ENCODE measurements at regions not wholly inside any gene's neighbourhood (a gene's known extent, or its start where the extent isn't known, plus 50 kb on each side); places are given as distances from the start of the nearest gene placed in this dataset.

DNA sequence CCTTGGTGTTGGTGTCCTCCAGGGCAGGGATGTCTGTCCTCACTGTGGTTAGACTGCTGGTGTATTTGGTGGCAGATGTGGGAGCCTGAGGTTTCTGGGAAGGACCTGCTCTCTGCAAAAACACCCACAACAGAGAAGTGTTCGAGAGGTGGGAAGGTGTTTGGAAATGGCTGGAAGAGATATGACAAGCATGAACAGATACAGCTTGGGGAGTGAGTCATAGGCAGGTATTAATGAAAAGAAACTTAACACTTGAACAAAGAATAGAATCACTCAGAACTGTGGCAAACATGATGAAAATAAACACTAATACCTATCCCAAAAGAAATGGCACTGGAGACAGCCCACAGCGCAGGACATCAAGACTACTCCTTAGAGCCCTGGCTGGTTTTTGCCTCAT, 192.4 kb upstream of the RORA start:
- Histone ChIP-seq H3K9me2 (ENCODE audit: low read depth, low read length) (no peaks in the 10 kb centered on the region), H4K20me1 (ENCODE audit: insufficient read depth, low read length) (no peaks in the 10 kb centered on the region), H3K36me3 (ENCODE audit: insufficient read depth, low read length) (no peaks in the 10 kb centered on the region), H3K4me2 (ENCODE audit: low read length) (no peak overlapping the region), H3F3A (ENCODE audit: insufficient read depth, low read length) (no peaks in the 10 kb centered on the region), H3K4me1 (ENCODE audit: insufficient read depth, low read length, severe bottlenecking) (no peaks in the 10 kb centered on the region), H3K9me3 (ENCODE audit: low read length) (no peaks in the 10 kb centered on the region), H2AFZ (ENCODE audit: low read length) (no peak overlapping the region), H3K27me3 (ENCODE audit: insufficient read depth, low read length) (no peaks in the 10 kb centered on the region), H3K27ac (ENCODE audit: low read depth, low read length, poor library complexity, severe bottlenecking) (no peak overlapping the region), H3K9ac (ENCODE audit: low read length) (no peak overlapping the region), H3K4me3 (ENCODE audit: low read depth, low read length, poor library complexity, severe bottlenecking) (no peak overlapping the region), H3K79me2 (ENCODE audit: insufficient read depth, low read length) (no peaks in the 10 kb centered on the region)
- no peak for TF ChIP-seq EZH2 (IDR thresholded peaks at IDR 0.05; ENCODE audit: borderline replicate concordance, low read length)
- TF ChIP-seq, protein P1, sequence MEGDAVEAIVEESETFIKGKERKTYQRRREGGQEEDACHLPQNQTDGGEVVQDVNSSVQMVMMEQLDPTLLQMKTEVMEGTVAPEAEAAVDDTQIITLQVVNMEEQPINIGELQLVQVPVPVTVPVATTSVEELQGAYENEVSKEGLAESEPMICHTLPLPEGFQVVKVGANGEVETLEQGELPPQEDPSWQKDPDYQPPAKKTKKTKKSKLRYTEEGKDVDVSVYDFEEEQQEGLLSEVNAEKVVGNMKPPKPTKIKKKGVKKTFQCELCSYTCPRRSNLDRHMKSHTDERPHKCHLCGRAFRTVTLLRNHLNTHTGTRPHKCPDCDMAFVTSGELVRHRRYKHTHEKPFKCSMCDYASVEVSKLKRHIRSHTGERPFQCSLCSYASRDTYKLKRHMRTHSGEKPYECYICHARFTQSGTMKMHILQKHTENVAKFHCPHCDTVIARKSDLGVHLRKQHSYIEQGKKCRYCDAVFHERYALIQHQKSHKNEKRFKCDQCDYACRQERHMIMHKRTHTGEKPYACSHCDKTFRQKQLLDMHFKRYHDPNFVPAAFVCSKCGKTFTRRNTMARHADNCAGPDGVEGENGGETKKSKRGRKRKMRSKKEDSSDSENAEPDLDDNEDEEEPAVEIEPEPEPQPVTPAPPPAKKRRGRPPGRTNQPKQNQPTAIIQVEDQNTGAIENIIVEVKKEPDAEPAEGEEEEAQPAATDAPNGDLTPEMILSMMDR (IDR thresholded peaks at IDR 0.05; ENCODE audit: low read length) = no peak

DNA sequence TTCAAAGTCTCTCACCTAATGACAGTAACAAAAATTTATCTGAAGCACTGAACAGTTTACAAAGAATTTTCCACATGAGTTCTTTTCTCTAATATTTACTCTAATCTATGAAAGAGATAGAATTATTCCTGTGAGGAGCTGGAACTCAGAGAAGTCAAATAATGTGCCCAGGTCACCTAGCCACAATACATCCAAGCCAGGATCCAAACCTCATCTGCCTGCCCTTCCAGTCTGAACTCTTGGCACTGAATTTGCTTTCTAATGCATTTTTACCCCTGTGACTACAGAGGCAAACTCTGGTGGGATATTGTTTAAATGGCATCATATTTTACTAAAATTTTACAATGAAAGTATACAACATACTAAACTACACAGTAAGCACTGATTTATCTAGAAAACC, 191.4 kb upstream of the RORA start:
- H3F3A ChIP-seq (ENCODE audit: insufficient read depth, low read length) = no peaks in the 10 kb centered on the region
- no peaks in the 10 kb centered on the region for H3K9me3 ChIP-seq (ENCODE audit: low read length)
- H3K27me3 ChIP-seq (ENCODE audit: insufficient read depth, low read length) = no peaks in the 10 kb centered on the region
- no peak overlapping the region for H3K27ac ChIP-seq (ENCODE audit: low read depth, low read length, poor library complexity, severe bottlenecking)
- H3K4me2 ChIP-seq (ENCODE audit: low read length) = no peak overlapping the region
- H3K4me3 ChIP-seq (ENCODE audit: low read depth, low read length, poor library complexity, severe bottlenecking) = no peak overlapping the region
- H3K79me2 ChIP-seq (ENCODE audit: insufficient read depth, low read length) = no peaks in the 10 kb centered on the region
- no peak overlapping the region for H3K9ac ChIP-seq (ENCODE audit: low read length)
- no peaks in the 10 kb centered on the region for H3K36me3 ChIP-seq (ENCODE audit: insufficient read depth, low read length)
- no peak overlapping the region for H2AFZ ChIP-seq (ENCODE audit: low read length)
- no peak for TF ChIP-seq EZH2 (IDR thresholded peaks at IDR 0.05; ENCODE audit: borderline replicate concordance, low read length)
- TF ChIP-seq, protein P1 (IDR thresholded peaks at IDR 0.05; ENCODE audit: low read length) = no peak
- H3K4me1 ChIP-seq (ENCODE audit: insufficient read depth, low read length, severe bottlenecking) = no peaks in the 10 kb centered on the region
- no peaks in the 10 kb centered on the region for H4K20me1 ChIP-seq (ENCODE audit: insufficient read depth, low read length)
- no peaks in the 10 kb centered on the region for H3K9me2 ChIP-seq (ENCODE audit: low read depth, low read length)

DNA sequence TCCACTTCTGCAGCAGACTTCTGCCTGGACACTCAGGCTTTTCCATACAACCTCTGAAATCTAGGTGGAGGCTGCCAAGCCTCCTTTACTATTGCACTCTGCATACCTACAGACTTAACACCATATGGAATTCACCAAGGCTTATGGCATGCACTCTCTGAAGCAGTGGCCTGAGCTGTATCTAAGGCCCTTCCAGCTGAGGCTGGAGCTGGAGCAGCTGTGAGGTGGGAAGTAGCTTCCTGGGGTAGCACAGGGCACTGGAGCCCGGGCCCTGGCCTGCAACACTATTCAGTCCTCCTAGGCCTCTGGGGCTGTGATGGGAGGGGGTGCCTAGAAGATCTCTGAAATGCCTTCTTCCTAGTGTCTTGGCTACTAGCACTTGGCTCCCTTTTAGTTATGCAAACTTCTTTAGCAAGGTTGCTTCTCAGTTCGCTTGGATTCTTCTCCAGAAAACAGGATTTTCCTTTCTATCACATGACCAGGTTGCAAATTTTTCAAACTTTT, 186.6 kb upstream of the RORA start:
- no peaks in the 10 kb centered on the region for H3K79me2 ChIP-seq (ENCODE audit: insufficient read depth, low read length)
- H3K4me2 ChIP-seq (ENCODE audit: low read length) = no peak overlapping the region
- no peaks in the 10 kb centered on the region for H3K9me3 ChIP-seq (ENCODE audit: low read length)
- H3K4me3 ChIP-seq (ENCODE audit: low read depth, low read length, poor library complexity, severe bottlenecking) = no peak overlapping the region
- no peak overlapping the region for H2AFZ ChIP-seq (ENCODE audit: low read length)
- TF ChIP-seq EZH2 (IDR thresholded peaks at IDR 0.05; ENCODE audit: borderline replicate concordance, low read length) = no peak
- TF ChIP-seq, protein P1 (IDR thresholded peaks at IDR 0.05; ENCODE audit: low read length) = no peak
- H3K27ac ChIP-seq (ENCODE audit: low read depth, low read length, poor library complexity, severe bottlenecking) = no peak overlapping the region
- H4K20me1 ChIP-seq (ENCODE audit: insufficient read depth, low read length) = no peaks in the 10 kb centered on the region
- H3K9me2 ChIP-seq (ENCODE audit: low read depth, low read length) = no peaks in the 10 kb centered on the region
- H3K9ac ChIP-seq (ENCODE audit: low read length) = no peak overlapping the region
- no peaks in the 10 kb centered on the region for H3K4me1 ChIP-seq (ENCODE audit: insufficient read depth, low read length, severe bottlenecking)
- H3K27me3 ChIP-seq (ENCODE audit: insufficient read depth, low read length) = no peaks in the 10 kb centered on the region
- H3K36me3 ChIP-seq (ENCODE audit: insufficient read depth, low read length) = no peaks in the 10 kb centered on the region
- H3F3A ChIP-seq (ENCODE audit: insufficient read depth, low read length) = no peaks in the 10 kb centered on the region
